PC-3 (cell line): ENCODE measurements at regions not wholly inside any gene's neighbourhood (a gene's known extent, or its start where the extent isn't known, plus 50 kb on each side); places are given as distances from the start of the nearest gene placed in this dataset.

Experiments used
- ATAC-seq: fragments of 200-7000 bp; cut with Tn5 transposase; 2 replicates; pipeline ENCODE4 v1.9.1; 2020; ENCODE audit warnings: mild to moderate bottlenecking, moderate library complexity
- BruUV-seq: library from RNA; stranded (reverse); fragments of 400-500 nt; replicated peaks from 2 replicates; lab custom pipeline; 2021; lab: Mats Ljungman, UMichigan
- CTCF ChIA-PET: fragments of 300-600 bp; sonication (Branson Sonifier 250); formaldehyde crosslinking; loops from one replicate; lab custom pipeline; 2022; ENCODE audit warnings: antibody characterized with exemption; lab: Charles Lee
- POLR2A ChIA-PET: fragments of 300-600 bp; sonication (Branson Sonifier 250); formaldehyde crosslinking; loops from one replicate; lab custom pipeline; 2022; ENCODE audit warnings: antibody characterized with exemption; ENCODE audit not compliant: unreplicated experiment; lab: Charles Lee
- DNase-seq: peaks from one replicate; pipeline ENCODE4 v3.0.0-alpha.2; 2015
- H2AFZ ChIP-seq: fragments of 300-600 bp; sonication (generic); 2 replicates; pipeline ENCODE4 v1.6.0; 2016; ENCODE audit warnings: antibody characterized with exemption, low read length
- H3F3A ChIP-seq: fragments of 300-600 bp; sonication (generic); one replicate; pipeline ENCODE4 v1.6.0; 2017; ENCODE audit warnings: antibody characterized with exemption, low read length, control low read depth, mild to moderate bottlenecking; ENCODE audit not compliant: unreplicated experiment
- H3K27ac ChIP-seq: fragments of 300-600 bp; sonication (generic); 2 replicates; pipeline ENCODE4 v1.5.1; 2016; ENCODE audit warnings: mild to moderate bottlenecking, low read length
- H3K27me3 ChIP-seq: fragments of 300-600 bp; sonication (generic); 2 replicates; pipeline ENCODE4 v1.6.1; 2016; ENCODE audit warnings: low read length, mixed read lengths
- H3K36me3 ChIP-seq: fragments of 300-600 bp; sonication (generic); 2 replicates; pipeline ENCODE4 v1.6.1; 2016; ENCODE audit warnings: low read depth, mixed run types, low read length, mixed read lengths
- H3K4me1 ChIP-seq: fragments of 300-600 bp; sonication (generic); 2 replicates; pipeline ENCODE4 v1.5.1; 2016; ENCODE audit warnings: low read length; ENCODE audit not compliant: insufficient read depth
- H3K4me2 ChIP-seq: fragments of 300-600 bp; sonication (generic); 2 replicates; pipeline ENCODE4 v1.6.0; 2016; ENCODE audit warnings: low read length
- H3K4me3 ChIP-seq: fragments of 300-600 bp; sonication (generic); 2 replicates; pipeline ENCODE4 v1.5.1; 2016; ENCODE audit warnings: mild to moderate bottlenecking, low read length, mixed read lengths
- H3K79me2 ChIP-seq: fragments of 300-600 bp; sonication (generic); 2 replicates; pipeline ENCODE4 v1.6.1; 2017; ENCODE audit warnings: low read length, mixed read lengths
- H3K9ac ChIP-seq: fragments of 300-600 bp; sonication (generic); 2 replicates; pipeline ENCODE4 v1.6.0; 2016; ENCODE audit warnings: mild to moderate bottlenecking, low read length
- H3K9me2 ChIP-seq: fragments of 300-600 bp; sonication (generic); replicated peaks from 2 replicates; pipeline ENCODE4 v1.6.1; 2016; ENCODE audit warnings: mixed run types, low read length, mixed read lengths
- H3K9me3 ChIP-seq: fragments of 300-600 bp; sonication (generic); 2 replicates; pipeline ENCODE4 v1.6.1; 2016; ENCODE audit warnings: low read length, mixed read lengths
- H4K20me1 ChIP-seq: fragments of 300-600 bp; sonication (generic); 2 replicates; pipeline ENCODE4 v1.6.1; 2016; ENCODE audit warnings: low read length, mixed read lengths
- CTCF ChIP-seq: fragments of 300-600 bp; sonication (generic); conservative IDR thresholded peaks from 2 replicates; pipeline ENCODE4 v1.5.1; 2017; ENCODE audit warnings: antibody characterized with exemption, low read depth, mild to moderate bottlenecking, low read length
- EZH2 ChIP-seq: fragments of 300-600 bp; sonication (generic); IDR thresholded peaks from one replicate; pipeline ENCODE4 v1.6.1; 2017; ENCODE audit warnings: antibody characterized with exemption, mild to moderate bottlenecking, low read length; ENCODE audit not compliant: unreplicated experiment
- EZH2phosphoT487 ChIP-seq: fragments of 300-600 bp; sonication (generic); IDR thresholded peaks from 2 replicates; pipeline ENCODE4 v1.6.1; 2018; ENCODE audit warnings: mild to moderate bottlenecking, antibody characterized with exemption, low read length, borderline replicate concordance
- intact Hi-C: fragments of 100-400 bp; cut with micrococcal nuclease; formaldehyde crosslinking; loops from 2 replicates; pipeline ENCODE4 v1.9.0; 2023

- Histone ChIP-seq H3K27me3 (no peaks in the 10 kb centered on the region), H3K9ac (no peak overlapping the region), H3K9me2 (no peaks in the 10 kb centered on the region), H3K9me3 (peaks cover 16% of the 10 kb centered on the region; the same call in 1 of the 2 replicates), H3K27ac (no peak overlapping the region), H3K36me3 (no peaks in the 10 kb centered on the region), H3K4me2 (no peak overlapping the region), H3K4me3 (no peak overlapping the region), H2AFZ (no peak overlapping the region), H4K20me1 (no peaks in the 10 kb centered on the region), H3K79me2 (no peaks in the 10 kb centered on the region), H3F3A (no peaks in the 10 kb centered on the region), H3K4me1 (no peaks in the 10 kb centered on the region)
- DNase-seq (no peak), ATAC-seq (no peak)
- no TSS peak for BruUV-seq
- CTCF ChIA-PET: no interaction called here
- TF ChIP-seq EZH2phosphoT487: no peak
- POLR2A ChIA-PET: no interaction called here
- intact Hi-C loops: no loop called here
Observed at GRCh38 chr2:21728133-21728532, 604.4 kb downstream of the TDRD15 start.

- Histone ChIP-seq H3K4me1 (no peaks in the 10 kb centered on the region), H2AFZ (no peak overlapping the region), H3K4me2 (no peak overlapping the region), H3K4me3 (no peak overlapping the region), H3K27me3 (no peaks in the 10 kb centered on the region), H3K9me3 (peaks cover 14% of the 10 kb centered on the region; the same call in 1 of the 2 replicates), H3K36me3 (no peaks in the 10 kb centered on the region), H3K79me2 (no peaks in the 10 kb centered on the region), H3K9ac (no peak overlapping the region), H3K9me2 (no peaks in the 10 kb centered on the region), H4K20me1 (no peaks in the 10 kb centered on the region), H3K27ac (no peak overlapping the region), H3F3A (no peaks in the 10 kb centered on the region)
- intact Hi-C loops: no loop called here
- BruUV-seq: no TSS peak
- no peak for ATAC-seq
- TF ChIP-seq EZH2phosphoT487: no peak
- no peak for DNase-seq
- ChIA-PET POLR2A (no interaction called here), CTCF (no interaction called here)
Observed at GRCh38 chr2:21730141-21730540, 606.4 kb downstream of the TDRD15 start.

GRCh38 chr2:21740484-21740883, 616.7 kb downstream of the TDRD15 start:
- H3K4me3 ChIP-seq: no peak overlapping the region
- no peak for TF ChIP-seq EZH2
- TF ChIP-seq CTCF: no peak
- no peak for TF ChIP-seq EZH2phosphoT487
- H2AFZ ChIP-seq: no peak overlapping the region
- no peaks in the 10 kb centered on the region for H4K20me1 ChIP-seq
- H3K27me3 ChIP-seq: no peaks in the 10 kb centered on the region
- H3K9ac ChIP-seq: no peak overlapping the region
- H3F3A ChIP-seq: no peaks in the 10 kb centered on the region
- ChIA-PET CTCF (no interaction called here), POLR2A (no interaction called here)
- no peaks in the 10 kb centered on the region for H3K9me2 ChIP-seq
- intact Hi-C loops: no loop called here
- no peaks in the 10 kb centered on the region for H3K79me2 ChIP-seq
- DNase-seq (no peak), ATAC-seq (no peak)
- H3K4me1 ChIP-seq: no peaks in the 10 kb centered on the region
- no peaks in the 10 kb centered on the region for H3K36me3 ChIP-seq
- no peak overlapping the region for H3K27ac ChIP-seq
- H3K4me2 ChIP-seq: no peak overlapping the region
- 0 out of 2 replicates have a peak, but pooled peaks cover 5% of the 10 kb centered on the region for H3K9me3 ChIP-seq
- BruUV-seq: no TSS peak

GRCh38 chr2:21746499-21746898, 622.7 kb downstream of the TDRD15 start:
- ATAC-seq: no peak
- H3K4me1 ChIP-seq: no peaks in the 10 kb centered on the region
- BruUV-seq: no TSS peak
- H3K9ac ChIP-seq: no peak overlapping the region
- no peaks in the 10 kb centered on the region for H3K9me2 ChIP-seq
- peaks cover 8% of the 10 kb centered on the region; the same call in 1 of the 2 replicates for H3K9me3 ChIP-seq
- H3K36me3 ChIP-seq: no peaks in the 10 kb centered on the region
- no peaks in the 10 kb centered on the region for H3K79me2 ChIP-seq
- no peak overlapping the region for H3K27ac ChIP-seq
- intact Hi-C loops: no loop called here
- no peak overlapping the region for H3K4me3 ChIP-seq
- no peak for TF ChIP-seq EZH2
- no peak for TF ChIP-seq EZH2phosphoT487
- TF ChIP-seq CTCF: no peak
- H4K20me1 ChIP-seq: no peaks in the 10 kb centered on the region
- ChIA-PET CTCF (no interaction called here), POLR2A (no interaction called here)
- H3K27me3 ChIP-seq: no peaks in the 10 kb centered on the region
- no peaks in the 10 kb centered on the region for H3F3A ChIP-seq
- no peak for DNase-seq
- H3K4me2 ChIP-seq: no peak overlapping the region
- no peak overlapping the region for H2AFZ ChIP-seq
